BJ (cell line): ENCODE measurements at regions not wholly inside any gene's neighbourhood (a gene's known extent, or its start where the extent isn't known, plus 50 kb on each side); places are given as distances from the start of the nearest gene placed in this dataset.
"Not testable (repeated sequence)": the region's sequence is repeated elsewhere in the genome, so short reads cannot be mapped to it uniquely, and the experiment has no call there.

Source experiments
- CTCF ChIA-PET: fragments of 350-600 bp; formaldehyde crosslinking; extraction: SDS; loops from one replicate; lab custom pipeline; 2021; ENCODE audit warnings: antibody characterized with exemption, inconsistent platforms; lab: Yijun Ruan, JAX
- POLR2A ChIA-PET: fragments of 300-600 bp; sonication (Branson Sonifier 250); formaldehyde crosslinking; extraction: SDS; loops from one replicate; lab custom pipeline; 2021; ENCODE audit warnings: antibody characterized with exemption; lab: Charles Lee
- DNase-seq: peaks from one replicate; pipeline ENCODE4 v3.0.0-alpha.2; 2011; ENCODE audit warnings: low read depth
- H3K27me3 ChIP-seq: 2 replicates; pipeline ENCODE4 v1.6.0; 2011; ENCODE audit warnings: low read length; ENCODE audit not compliant: control insufficient read depth, insufficient read depth
- H3K36me3 ChIP-seq: 2 replicates; pipeline ENCODE4 v1.5.1; 2011; ENCODE audit warnings: low read length; ENCODE audit not compliant: control insufficient read depth, insufficient read depth
- H3K4me3 ChIP-seq: 2 replicates; pipeline ENCODE4 v1.5.1; 2011; ENCODE audit warnings: low read depth, mild to moderate bottlenecking, control low read depth, low read length
- CTCF ChIP-seq: IDR thresholded peaks from 2 replicates; pipeline ENCODE4 v1.5.1; 2011; ENCODE audit warnings: low read depth, mild to moderate bottlenecking, control low read depth, inconsistent platforms, low read length, moderate library complexity; ENCODE audit not compliant: insufficient read depth

DNA sequence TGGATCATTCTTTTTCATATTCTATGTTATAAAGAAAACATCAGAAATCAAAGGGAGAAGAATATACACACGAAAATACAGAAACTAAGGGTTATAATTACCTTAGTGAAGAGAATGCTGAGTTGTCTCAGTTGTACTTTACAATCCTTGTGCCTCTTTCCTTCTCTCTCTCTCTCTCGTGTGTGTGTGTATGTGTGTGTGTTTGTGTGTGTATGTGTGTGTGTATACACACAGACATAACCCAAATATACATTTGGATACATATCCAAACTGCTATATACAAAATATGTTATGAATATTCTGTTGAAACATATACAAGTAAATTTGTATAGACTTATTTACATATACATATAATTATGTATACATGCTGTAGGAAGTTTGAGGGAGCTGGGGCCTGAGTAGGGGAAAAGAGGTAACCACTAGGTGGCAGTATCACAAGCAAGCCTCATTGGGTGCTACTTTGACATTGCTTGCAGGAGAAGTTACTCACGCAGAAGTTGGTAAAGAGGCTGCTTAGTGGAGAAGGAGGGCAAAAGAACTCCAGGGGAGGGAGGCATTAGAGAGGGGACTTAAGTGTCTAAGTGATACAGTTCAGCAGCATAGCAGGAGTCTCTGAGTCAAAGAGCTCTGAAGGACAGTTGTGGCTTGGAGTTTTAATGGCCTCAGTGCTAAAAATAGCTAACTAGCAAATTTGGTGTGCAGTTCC, 465.1 kb upstream of the PCDH20 start:
- H3K36me3 ChIP-seq: no peaks in the 10 kb centered on the region
- no peak for TF ChIP-seq CTCF

GRCh38 chr13:61878565-61878964, 462.9 kb upstream of the PCDH20 start:
- H3K4me3 ChIP-seq, CTCF ChIA-PET, H3K36me3 ChIP-seq, POLR2A ChIA-PET, H3K27me3 ChIP-seq, DNase-seq: not testable (repeated sequence)

More for the DNA sequence above, 465.1 kb upstream of the PCDH20 start:
- CTCF ChIA-PET: no interaction called here
- Histone ChIP-seq H3K4me3 (no peak overlapping the region), H3K27me3 (no peaks in the 10 kb centered on the region)
- no peak for DNase-seq
- POLR2A ChIA-PET: no interaction called here

DNA sequence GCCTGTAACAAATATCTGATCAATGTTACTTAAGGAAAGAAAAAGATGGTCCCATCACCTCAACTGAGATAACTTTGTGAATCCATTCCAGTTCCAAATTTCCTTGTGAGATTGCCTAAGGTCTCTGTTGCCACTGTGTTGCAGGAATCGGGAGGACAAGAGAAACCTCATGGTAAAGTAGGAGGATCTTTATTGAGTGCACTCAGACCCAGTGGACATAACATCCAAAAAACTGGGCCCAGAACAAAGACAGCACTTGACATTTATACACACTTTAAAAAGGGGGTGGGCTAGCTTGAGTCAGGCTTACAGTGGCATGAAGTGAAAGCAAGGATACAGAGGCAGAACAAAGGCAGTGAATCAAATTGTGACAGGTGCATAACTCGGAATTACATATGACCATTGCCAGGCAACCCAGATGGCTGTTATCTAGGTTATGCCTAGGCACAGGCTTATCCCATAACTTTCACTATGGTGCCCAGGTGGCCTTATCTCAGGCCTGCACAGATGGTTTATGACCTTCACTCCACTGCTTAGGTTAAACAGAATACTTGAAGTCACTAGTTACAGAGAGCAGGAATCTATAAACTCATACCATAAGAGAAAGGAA, 459.4 kb upstream of the PCDH20 start:
- Histone ChIP-seq H3K27me3 (no peaks in the 10 kb centered on the region), H3K36me3 (no peaks in the 10 kb centered on the region), H3K4me3 (no peak overlapping the region)
- CTCF ChIA-PET: no interaction called here
- POLR2A ChIA-PET: no interaction called here
- DNase-seq: no peak
- no peak for TF ChIP-seq CTCF

GRCh38 chr13:61873717-61874116, 458.1 kb upstream of the PCDH20 start:
- ChIA-PET CTCF (no interaction called here), POLR2A (no interaction called here)
- Histone ChIP-seq H3K36me3 (no peaks in the 10 kb centered on the region), H3K4me3 (no peak overlapping the region), H3K27me3 (no peaks in the 10 kb centered on the region)
- no peak for DNase-seq
- TF ChIP-seq CTCF: no peak

DNA sequence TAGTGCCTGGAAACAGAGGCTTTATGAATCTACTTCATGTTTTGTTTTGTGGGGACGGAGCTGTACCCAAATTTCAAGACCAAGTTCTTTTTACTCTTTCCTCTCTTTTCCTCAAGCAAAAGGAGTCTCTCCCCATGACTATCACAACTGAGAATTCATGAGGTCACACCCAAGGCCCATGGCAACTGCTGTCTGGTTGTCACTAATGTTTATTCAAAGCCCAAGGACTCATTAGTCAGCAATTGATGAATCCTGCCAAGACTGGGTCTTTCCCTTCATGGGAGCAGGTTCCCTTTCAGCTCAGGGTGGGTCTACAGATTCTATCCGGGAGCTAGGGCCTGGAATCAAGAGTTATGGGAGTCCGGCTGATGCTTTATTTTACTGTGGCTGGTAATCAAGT, 441.5 kb upstream of the PCDH20 start:
- DNase-seq: no peak
- ChIA-PET POLR2A (no interaction called here), CTCF (no interaction called here)
- Histone ChIP-seq H3K36me3 (no peaks in the 10 kb centered on the region), H3K27me3 (no peaks in the 10 kb centered on the region), H3K4me3 (no peak overlapping the region)
- no peak for TF ChIP-seq CTCF

GRCh38 chr13:61852116-61852619, 436.5 kb upstream of the PCDH20 start:
- ChIA-PET POLR2A (no interaction called here), CTCF (no interaction called here)
- Histone ChIP-seq H3K36me3 (no peaks in the 10 kb centered on the region), H3K27me3 (no peaks in the 10 kb centered on the region), H3K4me3 (no peak overlapping the region)
- no peak for DNase-seq
- no peak for TF ChIP-seq CTCF
